Esophagus muscularis mucosa (tissue), 2 donors: ENCODE measurements at regions not wholly inside any gene's neighbourhood (a gene's known extent, or its start where the extent isn't known, plus 50 kb on each side); places are given as distances from the start of the nearest gene placed in this dataset.

Experiments used
- EP300 ChIP-seq: sonication (generic); formaldehyde crosslinking; IDR thresholded peaks from one replicate; pipeline ENCODE4 v1.6.1; 2017; ENCODE audit warnings: antibody characterized with exemption
- POLR2A ChIP-seq: fragments of 450-650 bp; IDR thresholded peaks from one replicate; pipeline ENCODE4 v1.6.1; 2017; ENCODE audit warnings: antibody characterized with exemption, moderate library complexity, mild to moderate bottlenecking, low read depth

DNA sequence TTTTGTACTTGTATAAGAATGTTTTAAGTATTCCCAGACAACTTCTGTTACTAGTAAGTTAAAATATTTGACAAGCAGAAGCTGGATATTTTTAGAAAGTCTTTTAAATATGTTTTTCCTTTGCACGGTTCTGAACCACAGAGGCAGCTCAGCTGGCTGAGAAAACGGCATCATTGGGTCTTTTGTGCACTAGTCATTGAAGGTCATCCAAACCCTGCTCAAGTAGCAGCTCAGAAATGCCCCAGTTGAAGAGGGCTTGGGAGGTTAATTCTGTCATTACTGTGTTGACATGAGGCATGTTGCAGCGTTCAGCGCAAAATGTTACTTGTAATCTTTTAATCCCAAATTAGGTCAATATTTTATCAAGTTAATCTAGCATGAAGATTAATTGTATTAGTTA, 383.7 kb upstream of the FAM241A start:
- no peak for TF ChIP-seq EP300
- no peak for TF ChIP-seq POLR2A
